ENCODE measurements at regions not wholly inside any gene's neighbourhood (a gene's known extent, or its start where the extent isn't known, plus 50 kb on each side); places are given as distances from the start of the nearest gene placed in this dataset.

GRCh38 chr20:60064554-60065196 is 106.5 kb downstream of the CDH26 start:
- no peak for DNase-seq

DNA sequence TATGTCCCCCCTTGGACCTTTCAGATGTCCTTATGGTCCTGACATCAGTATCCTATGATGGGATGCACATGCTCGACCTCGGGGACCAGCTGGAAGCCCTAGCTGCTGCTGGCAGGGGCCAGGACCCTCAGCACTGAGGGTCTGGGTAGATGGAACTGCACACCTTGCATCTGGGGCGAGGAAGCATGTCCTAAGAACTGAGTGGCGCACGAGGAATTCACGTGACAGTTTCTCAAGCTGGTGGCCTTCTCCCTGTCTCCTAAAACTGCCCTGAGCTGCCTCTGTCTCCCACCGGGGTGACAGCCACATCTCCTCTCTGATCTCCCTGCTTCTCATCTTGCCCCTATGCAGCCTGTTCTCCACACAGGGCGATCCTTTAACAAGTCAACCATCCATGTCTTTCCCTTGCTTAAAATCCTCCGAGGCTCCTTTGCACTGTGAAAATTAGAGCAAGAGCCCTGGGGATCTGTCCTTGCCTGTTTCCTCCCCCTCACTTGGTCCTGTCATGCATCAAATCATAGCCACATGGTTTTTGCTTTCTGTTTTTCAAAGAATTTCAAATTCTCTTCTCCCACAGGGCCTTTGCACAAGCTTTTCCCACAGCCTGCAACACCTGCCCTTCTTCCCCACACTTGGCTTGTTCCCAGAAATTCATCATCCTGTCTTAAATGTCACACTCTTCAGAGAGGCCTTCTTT is 107.7 kb downstream of the CDH26 start:
- no peak for DNase-seq

GRCh38 chr20:60066438-60066823 is 108.2 kb downstream of the CDH26 start:
- no peak for DNase-seq

DNA sequence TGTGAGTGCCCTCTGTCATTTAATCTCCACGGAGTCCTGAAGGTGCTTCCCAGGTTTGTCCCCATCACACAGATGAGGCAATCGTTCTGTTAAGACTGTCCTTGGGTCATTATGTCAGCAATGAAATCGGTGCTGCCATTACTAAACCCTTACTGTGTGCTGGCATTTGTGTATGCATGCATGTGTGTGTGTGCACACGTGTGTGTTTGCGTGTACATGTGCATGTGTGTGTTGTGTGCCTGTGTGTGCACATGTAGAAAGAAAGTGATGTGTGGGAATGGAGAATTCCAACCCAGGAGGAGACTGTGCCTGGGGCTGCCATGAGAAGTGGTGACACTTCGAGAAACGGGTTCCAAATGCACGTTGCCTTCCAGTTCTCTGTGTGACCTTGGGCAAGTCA is 110.3 kb downstream of the CDH26 start:
- no peak for DNase-seq

DNA sequence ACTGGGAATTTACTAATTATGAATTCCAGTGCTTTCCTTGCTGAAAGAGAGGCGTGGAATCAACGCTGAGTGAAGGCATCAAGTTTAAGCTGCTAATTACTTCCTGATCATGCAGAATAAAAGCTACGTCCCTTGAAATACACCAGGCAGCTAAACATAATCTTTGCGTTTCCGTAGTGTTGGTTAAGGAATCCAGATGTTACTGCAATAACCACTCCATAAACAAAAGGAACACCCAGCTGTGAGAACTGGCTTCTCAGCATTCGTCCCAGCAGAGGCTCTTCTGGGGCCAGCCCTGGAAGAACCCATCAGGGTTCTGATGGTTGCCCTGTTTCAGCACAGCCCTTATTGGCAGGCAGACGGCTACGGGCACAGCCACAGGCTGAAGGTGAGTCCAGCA is 111.4 kb downstream of the CDH26 start:
- no peak for DNase-seq

DNA sequence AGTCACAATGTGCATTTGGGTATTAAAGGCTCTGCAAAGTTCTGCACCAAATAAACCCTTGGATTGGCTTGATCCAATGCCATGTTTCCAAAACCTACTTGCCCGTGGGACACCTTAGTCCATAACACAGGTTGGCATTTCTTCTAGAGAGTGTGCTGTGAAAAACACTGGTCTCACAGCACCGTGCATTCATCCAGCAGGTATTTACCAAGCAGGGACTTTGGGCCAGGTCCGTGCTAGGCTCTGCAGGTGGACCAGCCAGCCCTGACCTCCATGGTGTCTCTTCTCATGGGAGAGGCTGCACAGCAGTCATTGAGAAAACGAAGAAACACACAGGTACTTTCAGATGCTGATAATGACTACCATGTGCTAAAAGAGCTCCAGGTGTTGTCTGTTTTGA is 112.6 kb downstream of the CDH26 start:
- no peak for DNase-seq

GRCh38 chr20:60071965-60072364 is 113.7 kb downstream of the CDH26 start:
- DNase-seq: no peak

GRCh38 chr20:60073086-60073485 is 114.9 kb downstream of the CDH26 start:
- no peak for DNase-seq

- no peak for DNase-seq
Measured at GRCh38 chr20:60073504-60073903, 115.3 kb downstream of the CDH26 start.

DNA sequence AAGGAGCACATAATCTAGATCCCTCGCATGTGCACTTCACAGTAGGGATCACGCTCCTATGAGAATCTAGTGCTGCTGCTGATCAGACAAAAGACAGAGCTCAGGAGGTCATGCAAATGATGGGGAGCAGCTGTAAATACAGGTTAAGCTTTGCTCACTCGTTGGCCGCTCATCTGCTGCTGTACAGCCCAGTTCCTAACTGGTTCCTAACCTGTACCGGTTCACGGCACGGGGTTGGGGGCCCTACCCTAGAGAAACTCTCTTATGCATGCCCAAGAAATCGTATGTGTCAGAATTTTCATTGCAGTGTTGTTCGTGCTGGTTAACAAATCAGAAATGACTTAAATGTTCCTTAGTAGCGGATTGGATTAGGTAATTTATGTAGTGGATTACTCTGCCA is 116.1 kb downstream of the CDH26 start:
- no peak for DNase-seq

DNA sequence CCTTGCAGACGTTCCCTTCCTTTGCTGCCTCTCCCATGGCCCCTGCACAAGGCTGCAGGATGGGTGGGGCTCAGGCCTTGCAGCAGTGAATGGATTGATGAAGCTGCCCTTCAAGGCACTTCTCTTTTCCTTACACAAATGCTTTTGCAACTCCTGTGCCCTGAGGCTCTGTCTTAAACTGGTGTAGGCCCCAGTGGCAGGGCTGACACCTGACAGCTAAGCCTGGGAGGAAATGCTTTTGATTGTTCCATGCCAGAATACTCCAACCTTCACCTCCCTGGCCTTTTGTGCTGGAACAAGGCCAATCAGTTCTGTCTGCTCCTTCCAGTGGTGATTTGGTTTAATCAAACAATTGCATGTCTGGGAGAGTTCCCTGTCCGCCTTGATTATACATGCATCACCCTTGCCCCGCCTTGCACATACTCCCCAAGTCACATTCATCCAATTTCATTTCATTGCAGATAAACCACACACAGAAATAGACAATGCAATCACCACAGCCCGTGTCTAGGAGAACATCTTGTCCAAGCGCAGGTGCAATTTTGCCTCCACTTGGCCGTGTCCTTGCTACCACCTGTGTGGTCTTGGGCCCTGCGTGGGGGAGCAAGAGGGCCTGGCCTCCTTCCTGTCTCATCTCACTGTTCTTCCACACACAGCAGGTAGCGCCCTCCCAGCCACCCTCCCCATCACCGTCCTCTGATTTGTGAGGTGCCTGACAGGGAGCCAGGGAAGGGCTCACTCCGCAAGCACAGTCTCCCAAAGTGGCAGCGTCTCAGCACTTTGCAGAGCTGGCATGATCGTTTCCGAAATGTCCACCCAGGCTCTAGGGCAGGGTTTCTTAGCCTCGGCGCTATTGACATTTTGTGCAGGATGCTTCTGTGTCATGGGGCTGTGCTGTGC is 120.4 kb downstream of the CDH26 start:
- no peak for DNase-seq

- no peak for DNase-seq
Measured at GRCh38 chr20:60080401-60080800, 122.2 kb downstream of the CDH26 start.

DNA sequence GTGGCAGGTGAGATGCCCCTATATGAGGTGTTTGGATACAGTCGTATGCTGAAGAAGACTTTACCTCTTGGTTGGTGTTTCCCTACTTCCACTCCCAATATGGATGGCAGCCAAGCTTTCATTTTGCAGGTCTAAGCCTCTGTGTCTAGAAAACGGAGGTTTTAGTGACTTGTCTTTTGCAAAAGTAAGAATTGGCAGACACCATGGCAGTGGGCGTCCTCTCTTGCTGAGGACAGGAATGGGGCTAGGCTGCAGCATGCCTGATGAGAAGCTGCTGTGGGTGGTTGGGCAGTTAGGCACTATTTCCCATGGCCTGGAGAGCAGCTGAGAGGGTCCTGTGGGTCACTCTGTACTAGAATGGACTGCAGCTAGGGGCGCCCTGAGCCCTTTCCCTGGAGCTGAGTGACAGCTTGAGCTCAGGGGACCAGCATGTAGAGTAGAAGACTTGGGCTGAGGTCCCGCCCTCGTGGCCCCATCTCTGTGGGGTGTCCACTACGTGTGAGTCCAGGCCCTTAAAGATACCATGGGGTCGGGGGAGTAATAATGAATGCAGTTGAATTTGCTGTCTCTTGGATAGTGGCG is 127.4 kb downstream of the CDH26 start:
- no peak for DNase-seq

DNA sequence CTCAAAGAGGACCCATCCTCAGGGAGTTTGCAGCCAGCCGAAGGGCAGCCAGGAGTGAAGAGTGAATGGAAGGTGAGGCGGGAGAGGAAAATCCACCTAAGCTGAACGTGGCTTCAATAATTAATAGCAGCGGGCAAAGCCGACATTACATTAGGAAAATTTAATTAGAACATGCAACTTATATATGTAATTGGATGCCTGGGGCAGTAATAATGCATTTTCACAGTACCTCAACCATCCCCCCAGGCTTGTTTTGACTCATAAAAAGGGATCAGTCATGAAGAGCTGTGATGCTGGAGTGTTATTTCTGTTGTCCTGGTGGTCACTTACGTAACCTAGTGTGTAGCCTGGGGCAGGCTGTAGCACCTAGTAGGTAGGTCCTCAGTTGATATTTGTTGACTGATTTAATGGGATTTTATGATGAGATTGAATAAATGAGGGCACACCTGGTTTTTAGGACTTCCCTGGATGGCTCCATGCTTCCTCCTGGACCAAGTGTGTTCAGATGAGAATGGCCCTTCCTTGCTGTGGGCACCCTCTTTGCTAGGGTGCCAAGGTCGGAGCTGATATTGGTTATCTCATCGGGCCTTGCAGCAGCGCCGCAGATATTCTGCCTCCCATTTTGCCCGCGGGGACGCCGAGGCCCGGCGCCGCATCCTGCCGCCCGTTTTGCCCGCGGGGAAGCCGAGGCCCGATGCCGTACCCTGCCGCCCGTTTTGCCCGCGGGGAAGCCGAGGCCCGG is 128.8 kb downstream of the CDH26 start:
- no peak for DNase-seq

DNA sequence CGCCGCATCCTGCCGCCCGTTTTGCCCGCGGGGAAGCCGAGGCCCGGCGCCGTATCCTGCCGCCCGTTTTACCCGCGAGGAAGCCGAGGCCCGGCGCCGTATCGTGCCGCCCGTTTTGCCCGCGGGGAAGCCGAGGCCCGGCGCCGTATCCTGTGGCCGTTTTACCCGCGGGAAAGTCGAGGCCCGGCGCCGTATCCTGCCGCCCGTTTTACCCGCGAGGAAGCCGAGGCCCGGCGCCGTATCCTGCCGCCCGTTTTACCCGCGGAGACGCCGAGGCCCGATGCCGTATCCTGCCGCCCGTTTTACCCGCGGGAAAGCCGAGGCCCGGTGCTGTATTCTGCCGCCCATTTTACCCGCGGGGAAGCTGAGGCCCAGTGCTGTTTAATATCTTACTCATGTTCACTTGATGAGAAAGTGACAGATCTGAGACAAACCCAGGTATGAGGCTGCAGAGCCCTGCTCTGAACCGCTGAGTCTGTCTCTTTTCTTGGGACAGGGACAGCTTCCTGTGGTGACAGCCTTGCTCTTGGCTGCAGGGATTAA is 129.4 kb downstream of the CDH26 start:
- no peak for DNase-seq

- no peak for DNase-seq
Measured at GRCh38 chr20:60088236-60088635, 130.0 kb downstream of the CDH26 start.

GRCh38 chr20:60090631-60091030 is 132.4 kb downstream of the CDH26 start:
- DNase-seq: no peak

- no peak for DNase-seq
Measured at GRCh38 chr20:60091305-60091704, 133.1 kb downstream of the CDH26 start.

DNA sequence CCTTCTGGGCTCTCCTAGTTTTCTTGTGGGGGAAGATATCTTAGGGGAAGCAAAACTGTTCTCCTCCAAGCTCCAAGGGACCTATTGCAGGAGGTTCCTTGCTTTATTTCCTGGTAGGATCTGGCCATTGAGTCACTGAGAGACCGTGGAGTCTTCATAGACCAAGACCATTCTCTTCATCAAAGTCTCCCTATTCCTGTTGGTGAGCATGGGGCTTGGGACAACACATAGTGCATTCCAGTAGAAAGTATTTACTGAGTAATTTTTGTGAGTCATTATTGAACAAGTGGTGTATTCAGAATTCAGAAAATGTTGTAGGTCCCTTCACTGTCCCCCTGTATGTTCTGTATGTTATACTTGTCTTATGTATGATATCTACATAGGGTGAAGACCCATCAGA is 133.6 kb downstream of the CDH26 start:
- DNase-seq: no peak

DNA sequence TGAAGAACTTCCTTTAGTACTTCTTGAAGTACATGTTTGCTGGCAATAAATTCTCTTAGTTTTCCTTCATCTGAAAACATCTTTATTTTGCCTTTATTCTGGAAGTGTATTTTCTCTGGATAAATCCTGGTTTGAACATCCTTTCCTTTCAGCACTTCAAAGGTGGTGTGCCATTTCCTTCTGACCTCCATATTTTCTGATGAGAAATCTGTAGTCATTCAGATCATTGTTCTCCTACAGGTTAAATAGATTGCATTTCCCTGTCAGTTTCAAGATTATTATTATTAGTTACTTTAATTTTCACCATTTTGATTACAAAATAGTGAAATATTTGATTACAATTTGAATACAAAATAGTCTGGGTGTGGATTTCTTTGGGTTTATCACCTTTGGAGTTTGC is 134.5 kb downstream of the CDH26 start:
- DNase-seq: no peak

DNA sequence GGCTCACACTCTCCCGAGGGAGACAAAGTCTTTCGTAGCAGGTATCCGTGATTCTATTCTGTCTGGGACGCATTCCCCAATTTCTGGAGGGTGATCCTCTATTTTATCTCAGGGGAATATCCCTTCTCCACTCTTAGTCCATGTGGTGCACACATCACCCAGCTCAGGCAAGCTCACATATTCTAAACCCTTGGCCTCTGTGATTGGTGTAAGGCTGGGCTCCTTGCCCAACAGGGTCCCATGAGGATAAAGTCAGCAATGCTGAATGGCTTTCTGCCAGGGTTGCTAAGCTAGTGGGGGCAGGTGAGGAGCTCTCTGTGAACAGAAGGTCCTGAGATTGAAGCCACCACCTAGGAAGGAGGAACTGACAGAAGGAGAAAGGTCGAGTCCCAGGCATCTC is 137.2 kb downstream of the CDH26 start:
- no peak for DNase-seq

DNA sequence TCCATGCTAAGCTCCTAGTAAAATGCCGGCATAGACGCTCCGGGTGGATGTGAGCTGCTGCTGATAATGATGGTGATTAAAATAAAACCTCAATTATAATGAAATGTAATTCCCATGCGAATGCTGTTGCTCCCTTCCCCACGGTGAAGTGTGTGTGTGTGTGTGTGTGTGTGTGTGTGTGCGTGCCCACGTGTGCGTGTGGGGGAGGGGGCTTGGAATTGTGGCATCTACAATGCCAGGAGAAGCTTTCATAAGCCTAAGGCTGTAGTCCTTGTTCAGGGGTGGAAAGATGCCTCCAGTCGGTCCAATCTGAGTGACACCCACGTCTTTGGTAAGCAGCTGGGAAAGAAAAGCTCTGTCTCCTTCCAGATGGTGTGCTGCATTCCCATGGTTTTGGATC is 137.9 kb downstream of the CDH26 start:
- DNase-seq: no peak

GRCh38 chr20:60097285-60097684 is 139.1 kb downstream of the CDH26 start:
- DNase-seq: peak; percentile 8

All from activated CD4-positive, alpha-beta T cell treated with anti-CD3 and anti-CD28 coated beads, Interleukin-2, amount 50 U/mL, for 16 hours (primary cell).